Sigmoid colon (tissue), 6 donors: ENCODE measurements at regions not wholly inside any gene's neighbourhood (a gene's known extent, or its start where the extent isn't known, plus 50 kb on each side); places are given as distances from the start of the nearest gene placed in this dataset.

Experiments used
- DNase-seq: peaks from one replicate; pipeline ENCODE4 v3.0.0-alpha.2; 2019
- H3K27ac ChIP-seq, 4 donors: fragments of 200-600 bp; sonication (generic); one replicate each; pipeline ENCODE4 v1.5.1; 2016 to 2019; ENCODE audit warnings: mild to moderate bottlenecking in 1 of 4
- H3K27me3 ChIP-seq, 3 donors: fragments of 200-600 bp; sonication (generic); one replicate each; pipeline ENCODE4 v1.5.1; 2019; ENCODE audit warnings: mild to moderate bottlenecking in 1 of 3
- H3K36me3 ChIP-seq, 4 donors: fragments of 200-600 bp; sonication (generic); one replicate each; pipeline ENCODE4 v1.5.1; 2016 to 2019
- H3K4me1 ChIP-seq, 4 donors: fragments of 200-600 bp; sonication (generic); one replicate each; pipeline ENCODE4 v1.5.1; 2017 to 2019
- H3K4me3 ChIP-seq, 4 donors: fragments of 200-600 bp; sonication (generic); one replicate each; pipeline ENCODE4 v1.5.1; 2017 to 2019; ENCODE audit warnings: mild to moderate bottlenecking in 2 of 4, moderate library complexity in 1 of 4
- H3K9me3 ChIP-seq, 4 donors: fragments of 200-600 bp in 3 of 4; sonication (generic) in 3 of 4; one replicate each; pipeline versions ENCODE4 v1.5.1 to v1.6.1; 2013 to 2019
- EP300 ChIP-seq, 4 donors: sonication (generic); formaldehyde crosslinking; IDR thresholded peaks; one replicate each; pipeline ENCODE4 v1.6.1; 2017; ENCODE audit warnings: antibody characterized with exemption in 4 of 4
- POLR2A ChIP-seq, 2 donors: fragments of 450-650 bp; IDR thresholded peaks; one replicate each; pipeline ENCODE4 v1.6.1; 2016; ENCODE audit warnings: antibody characterized with exemption in 2 of 2, mild to moderate bottlenecking in 2 of 2, moderate library complexity in 2 of 2
- POLR2AphosphoS5 ChIP-seq, 4 donors: sonication (generic); formaldehyde crosslinking; IDR thresholded peaks; one replicate each; pipeline ENCODE4 v1.6.1; 2017; ENCODE audit warnings: antibody characterized with exemption in 4 of 4
- WGBS, 2 donors: extraction: QIAGEN DNeasy Blood & Tissue Kit; methylation state at CpG; one replicate each; pipeline ENCODE4 v1.1.7; 2013; 5-methylcytosine and 5-hydroxymethylcytosine counted together
- intact Hi-C: fragments of 100-400 bp; cut with DNase I; formaldehyde crosslinking; loops from one replicate; pipeline ENCODE4 v1.15.1; 2023
- TF ChIP-seq, protein P1 (sequence below), 4 experiments: fragments of 450-650 bp in 3 of 4; fragments of 200-600 bp in 1 of 4; IDR thresholded peaks; one replicate each; pipeline ENCODE4 v1.5.1; 2016 to 2019; ENCODE audit warnings: antibody characterized with exemption in 4 of 4, mild to moderate bottlenecking in 3 of 4, moderate library complexity in 2 of 4
- donor health status: healthy with polysubstance abuse.
- donor health status: healthy.

GRCh38 chr6:12221856-12222255 lies 68.3 kb upstream of the EDN1 start:
- intact Hi-C loops, result no loop called here
- H3K4me3 ChIP-seq, result no peak overlapping the region
- no peaks in the 10 kb centered on the region for H3K27me3 ChIP-seq
- H3K36me3 ChIP-seq, result no peaks in the 10 kb centered on the region
- 73 to 79% methylated on average over 4 of the region's 4 CpGs for WGBS, 2 donors
- H3K9me3 ChIP-seq, result no peaks in the 10 kb centered on the region
- DNase-seq, result no peak
- TF ChIP-seq, protein P1, sequence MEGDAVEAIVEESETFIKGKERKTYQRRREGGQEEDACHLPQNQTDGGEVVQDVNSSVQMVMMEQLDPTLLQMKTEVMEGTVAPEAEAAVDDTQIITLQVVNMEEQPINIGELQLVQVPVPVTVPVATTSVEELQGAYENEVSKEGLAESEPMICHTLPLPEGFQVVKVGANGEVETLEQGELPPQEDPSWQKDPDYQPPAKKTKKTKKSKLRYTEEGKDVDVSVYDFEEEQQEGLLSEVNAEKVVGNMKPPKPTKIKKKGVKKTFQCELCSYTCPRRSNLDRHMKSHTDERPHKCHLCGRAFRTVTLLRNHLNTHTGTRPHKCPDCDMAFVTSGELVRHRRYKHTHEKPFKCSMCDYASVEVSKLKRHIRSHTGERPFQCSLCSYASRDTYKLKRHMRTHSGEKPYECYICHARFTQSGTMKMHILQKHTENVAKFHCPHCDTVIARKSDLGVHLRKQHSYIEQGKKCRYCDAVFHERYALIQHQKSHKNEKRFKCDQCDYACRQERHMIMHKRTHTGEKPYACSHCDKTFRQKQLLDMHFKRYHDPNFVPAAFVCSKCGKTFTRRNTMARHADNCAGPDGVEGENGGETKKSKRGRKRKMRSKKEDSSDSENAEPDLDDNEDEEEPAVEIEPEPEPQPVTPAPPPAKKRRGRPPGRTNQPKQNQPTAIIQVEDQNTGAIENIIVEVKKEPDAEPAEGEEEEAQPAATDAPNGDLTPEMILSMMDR (IDR thresholded peaks at IDR 0.05), result no peak
- TF ChIP-seq EP300 (IDR thresholded peaks at IDR 0.05) (no peak), POLR2A (IDR thresholded peaks at IDR 0.05) (no peak), POLR2AphosphoS5 (IDR thresholded peaks at IDR 0.05) (no peak)
- peaks cover 0 to 10% (median 0%) of the 10 kb centered on the region in 4 donors for H3K4me1 ChIP-seq
- H3K27ac ChIP-seq, result no peak overlapping the region

DNA sequence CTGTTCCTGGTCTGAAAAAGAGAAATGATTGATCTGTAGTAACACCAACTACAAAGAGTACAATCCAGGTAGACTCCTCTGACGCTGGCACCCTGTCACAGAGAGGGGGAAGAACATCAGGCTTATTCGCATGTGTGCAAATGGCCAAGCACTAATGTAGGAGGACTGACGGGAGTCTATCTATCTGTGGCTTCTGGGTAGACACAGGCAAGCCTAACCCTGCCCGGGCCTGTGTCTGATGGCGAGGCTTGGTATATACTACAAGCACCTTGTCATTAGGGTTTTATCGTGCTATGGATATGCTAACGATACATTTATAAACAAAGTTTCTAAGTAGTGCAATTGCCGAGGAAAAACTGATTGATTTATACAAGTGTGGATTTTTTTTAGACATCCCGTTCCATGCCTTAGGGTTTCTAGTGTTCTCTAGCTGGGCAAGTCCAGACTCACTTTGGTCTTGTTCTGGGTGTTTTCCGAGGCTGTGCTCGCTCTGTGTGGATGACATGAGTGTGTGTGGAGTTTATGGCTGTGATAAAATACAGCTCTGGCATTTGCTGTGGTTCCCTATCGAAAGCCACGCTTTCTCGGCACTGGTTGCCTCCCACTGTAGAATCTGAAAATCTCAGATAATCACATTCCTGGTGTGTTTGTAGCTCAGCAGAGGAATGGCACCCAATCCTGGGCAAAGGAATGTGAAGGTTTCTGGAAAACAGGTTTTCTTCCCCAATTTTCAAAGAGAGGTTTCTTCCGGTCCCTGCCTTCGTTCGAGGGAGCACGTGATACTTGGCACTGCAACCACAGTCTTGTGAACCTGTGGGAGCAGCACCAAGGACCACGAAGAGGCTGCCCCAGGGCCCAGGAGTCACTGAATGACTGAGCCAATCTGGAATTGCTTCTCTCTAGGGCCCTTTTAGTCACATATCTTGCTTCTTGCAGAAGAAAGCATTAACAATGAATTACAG lies 67.5 kb upstream of the EDN1 start:
- intact Hi-C loops, result no loop called here

GRCh38 chr6:12223383-12223782 lies 66.8 kb upstream of the EDN1 start:
- Histone ChIP-seq H3K36me3 (no peaks in the 10 kb centered on the region), H3K27me3 (no peaks in the 10 kb centered on the region), H3K4me1 (peaks cover 0 to 10% (median 0%) of the 10 kb centered on the region in 4 donors), H3K4me3 (no peak overlapping the region), H3K9me3 (no peaks in the 10 kb centered on the region), H3K27ac (no peak overlapping the region)
- TF ChIP-seq EP300 (IDR thresholded peaks at IDR 0.05) (no peak), POLR2A (IDR thresholded peaks at IDR 0.05) (no peak), POLR2AphosphoS5 (IDR thresholded peaks at IDR 0.05) (no peak)
- TF ChIP-seq, protein P1 (IDR thresholded peaks at IDR 0.05), result no peak
- intact Hi-C loops, result no loop called here
- no peak for DNase-seq
- WGBS, 2 donors, result 96 to 98% methylated on average over 5 of the region's 5 CpGs

More for the DNA sequence above, 67.5 kb upstream of the EDN1 start:
- TF ChIP-seq POLR2A (IDR thresholded peaks at IDR 0.05) (no peak), POLR2AphosphoS5 (IDR thresholded peaks at IDR 0.05) (no peak), EP300 (IDR thresholded peaks at IDR 0.05) (no peak)
- TF ChIP-seq, protein P1 (IDR thresholded peaks at IDR 0.05), result no peak
- no peaks in the 10 kb centered on the region for H3K36me3 ChIP-seq
- no peak overlapping the region for H3K27ac ChIP-seq
- H3K4me3 ChIP-seq, result no peak overlapping the region
- DNase-seq, result no peak
- 91% methylated on average over 19 of the region's 19 CpGs for WGBS, 2 donors
- no peaks in the 10 kb centered on the region for H3K9me3 ChIP-seq
- H3K27me3 ChIP-seq, result no peaks in the 10 kb centered on the region
- peaks cover 0 to 10% (median 0%) of the 10 kb centered on the region in 4 donors for H3K4me1 ChIP-seq

DNA sequence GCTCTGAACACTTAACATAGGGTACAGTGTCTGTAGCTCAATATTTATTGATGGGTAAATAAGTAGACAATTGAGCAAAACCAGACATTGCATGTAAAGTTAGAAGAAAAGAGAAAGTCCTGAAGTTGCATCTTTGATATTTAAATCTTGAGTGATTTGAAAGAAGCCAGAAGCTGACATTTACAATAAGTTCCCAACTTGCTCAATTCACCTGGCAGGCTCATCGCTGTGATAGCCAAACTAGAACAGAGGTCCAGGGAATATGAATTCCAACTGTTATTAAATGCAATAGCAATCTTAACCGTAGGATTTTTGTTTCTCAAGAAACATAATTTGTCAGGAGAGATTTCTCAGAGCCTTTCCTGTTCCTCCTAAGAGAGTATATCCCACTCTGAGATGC lies 65.9 kb upstream of the EDN1 start:
- TF ChIP-seq POLR2A (IDR thresholded peaks at IDR 0.05) (no peak), POLR2AphosphoS5 (IDR thresholded peaks at IDR 0.05) (peak in 1 of 4 donors; percentile 26), EP300 (IDR thresholded peaks at IDR 0.05) (no peak)
- TF ChIP-seq, protein P1 (IDR thresholded peaks at IDR 0.05), result no peak
- WGBS, 2 donors, result 88 to 93% methylated on average over 2 of the region's 2 CpGs
- H3K4me3 ChIP-seq, result no peak overlapping the region

More for the DNA sequence above, 65.9 kb upstream of the EDN1 start:
- H3K27ac ChIP-seq, result no peak overlapping the region
- peaks cover 0 to 10% (median 0%) of the 10 kb centered on the region in 4 donors for H3K4me1 ChIP-seq
- H3K27me3 ChIP-seq, result no peaks in the 10 kb centered on the region
- H3K36me3 ChIP-seq, result no peaks in the 10 kb centered on the region
- DNase-seq, result no peak
- H3K9me3 ChIP-seq, result no peaks in the 10 kb centered on the region
- intact Hi-C loops, result no loop called here
